ENCODE measurements at regions not wholly inside any gene's neighbourhood (a gene's known extent, or its start where the extent isn't known, plus 50 kb on each side); places are given as distances from the start of the nearest gene placed in this dataset.

GRCh38 chr15:62412686-62413085 is 247.6 kb upstream of the C2CD4B start:
- H3K27me3 ChIP-seq (replicated peaks in 1 of 7), result peaks cover 0 to 4% (median 0%) of the 10 kb centered on the region in 7 donors
- H3K4me1 ChIP-seq, result no peaks in the 10 kb centered on the region
- intact Hi-C loops (cut with DNase I; ENCODE audit: low total_unique reads), result no loop called here
- no peak for DNase-seq
- WGBS, 5 donors, result 55 to 69% (median 60%) methylated on average over 5 of the region's 5 CpGs
- H3K36me3 ChIP-seq, result no peaks in the 10 kb centered on the region
- no peak overlapping the region for H3K4me3 ChIP-seq
- no peaks in the 10 kb centered on the region for H3K9me3 ChIP-seq
- TF ChIP-seq, protein P1, sequence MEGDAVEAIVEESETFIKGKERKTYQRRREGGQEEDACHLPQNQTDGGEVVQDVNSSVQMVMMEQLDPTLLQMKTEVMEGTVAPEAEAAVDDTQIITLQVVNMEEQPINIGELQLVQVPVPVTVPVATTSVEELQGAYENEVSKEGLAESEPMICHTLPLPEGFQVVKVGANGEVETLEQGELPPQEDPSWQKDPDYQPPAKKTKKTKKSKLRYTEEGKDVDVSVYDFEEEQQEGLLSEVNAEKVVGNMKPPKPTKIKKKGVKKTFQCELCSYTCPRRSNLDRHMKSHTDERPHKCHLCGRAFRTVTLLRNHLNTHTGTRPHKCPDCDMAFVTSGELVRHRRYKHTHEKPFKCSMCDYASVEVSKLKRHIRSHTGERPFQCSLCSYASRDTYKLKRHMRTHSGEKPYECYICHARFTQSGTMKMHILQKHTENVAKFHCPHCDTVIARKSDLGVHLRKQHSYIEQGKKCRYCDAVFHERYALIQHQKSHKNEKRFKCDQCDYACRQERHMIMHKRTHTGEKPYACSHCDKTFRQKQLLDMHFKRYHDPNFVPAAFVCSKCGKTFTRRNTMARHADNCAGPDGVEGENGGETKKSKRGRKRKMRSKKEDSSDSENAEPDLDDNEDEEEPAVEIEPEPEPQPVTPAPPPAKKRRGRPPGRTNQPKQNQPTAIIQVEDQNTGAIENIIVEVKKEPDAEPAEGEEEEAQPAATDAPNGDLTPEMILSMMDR (IDR thresholded peaks at IDR 0.05 in 8 of 11, conservative IDR thresholded peaks at IDR 0.05 in 3 of 11), result no peak
- TF ChIP-seq POLR2A (IDR thresholded peaks at IDR 0.05), result no peak
- TF ChIP-seq POLR2AphosphoS5 (IDR thresholded peaks at IDR 0.05), result no peak
- no peak overlapping the region for H3K27ac ChIP-seq

DNA sequence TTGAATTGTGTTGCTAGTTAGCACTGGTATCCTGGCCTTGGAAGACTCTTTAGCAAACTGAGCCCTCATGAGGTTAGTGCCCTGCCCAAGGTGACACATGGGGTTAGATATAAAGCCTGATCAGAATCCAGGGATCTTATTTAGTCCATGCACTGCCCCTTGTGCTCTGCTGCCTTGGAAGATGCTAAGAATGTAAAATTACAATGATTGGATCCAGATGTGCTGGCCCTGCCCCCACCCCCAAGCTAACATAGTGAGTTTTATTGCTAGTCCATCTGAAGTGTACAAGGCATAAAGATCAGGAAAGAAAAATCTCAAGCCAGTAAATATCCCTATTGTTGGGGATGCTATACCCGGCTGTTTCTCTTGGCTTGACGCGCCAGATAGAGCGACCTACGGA is 248.1 kb upstream of the C2CD4B start:
- Histone ChIP-seq H3K36me3 (no peaks in the 10 kb centered on the region), H3K4me1 (no peaks in the 10 kb centered on the region), H3K4me3 (no peak overlapping the region), H3K27ac (no peak overlapping the region), H3K27me3 (replicated peaks in 1 of 7) (peaks cover 0 to 4% (median 0%) of the 10 kb centered on the region in 7 donors), H3K9me3 (no peaks in the 10 kb centered on the region)
- DNase-seq, result no peak
- intact Hi-C loops (cut with DNase I; ENCODE audit: low total_unique reads), result no loop called here
- TF ChIP-seq POLR2AphosphoS5 (IDR thresholded peaks at IDR 0.05), result no peak
- WGBS, 5 donors, result 73 to 90% (median 83%) methylated on average over 5 of the region's 5 CpGs

- DNase-seq, result no peak
- Histone ChIP-seq H3K27me3 (replicated peaks in 1 of 7) (peaks cover 0 to 4% (median 0%) of the 10 kb centered on the region in 7 donors), H3K27ac (no peak overlapping the region), H3K4me3 (no peak overlapping the region), H3K36me3 (no peaks in the 10 kb centered on the region), H3K9me3 (no peaks in the 10 kb centered on the region), H3K4me1 (no peaks in the 10 kb centered on the region)
- TF ChIP-seq, protein P1 (IDR thresholded peaks at IDR 0.05 in 8 of 11, conservative IDR thresholded peaks at IDR 0.05 in 3 of 11), result no peak
- TF ChIP-seq POLR2A (IDR thresholded peaks at IDR 0.05), result no peak
- intact Hi-C loops (cut with DNase I; ENCODE audit: low total_unique reads), result no loop called here
These were observed 248.7 kb upstream of the C2CD4B start for GRCh38 chr15:62413786-62414185.

GRCh38 chr15:62415498-62415897 is 250.4 kb upstream of the C2CD4B start:
- TF ChIP-seq POLR2A (IDR thresholded peaks at IDR 0.05) (no peak), POLR2AphosphoS5 (IDR thresholded peaks at IDR 0.05) (no peak)
- TF ChIP-seq, protein P1 (IDR thresholded peaks at IDR 0.05 in 8 of 11, conservative IDR thresholded peaks at IDR 0.05 in 3 of 11), result no peak
- Histone ChIP-seq H3K4me3 (no peak overlapping the region), H3K27ac (no peak overlapping the region), H3K27me3 (replicated peaks in 1 of 7) (peaks cover 0 to 4% (median 0%) of the 10 kb centered on the region in 7 donors), H3K9me3 (no peaks in the 10 kb centered on the region), H3K36me3 (no peaks in the 10 kb centered on the region), H3K4me1 (no peaks in the 10 kb centered on the region)
- intact Hi-C loops (cut with DNase I; ENCODE audit: low total_unique reads), result no loop called here
- DNase-seq, result no peak
- WGBS, 5 donors, result 86 to 95% (median 87%) methylated on average over 4 to 7 of the region's 7 CpGs

- Histone ChIP-seq H3K4me3 (no peak overlapping the region), H3K36me3 (no peaks in the 10 kb centered on the region), H3K9me3 (no peaks in the 10 kb centered on the region), H3K4me1 (no peaks in the 10 kb centered on the region), H3K27me3 (replicated peaks in 1 of 7) (peaks cover 0 to 4% (median 0%) of the 10 kb centered on the region in 7 donors), H3K27ac (no peak overlapping the region)
- 82 to 90% (median 87%) methylated on average over 3 of the region's 3 CpGs for WGBS, 5 donors
- no peak for TF ChIP-seq POLR2A (IDR thresholded peaks at IDR 0.05)
- TF ChIP-seq, protein P1 (IDR thresholded peaks at IDR 0.05 in 8 of 11, conservative IDR thresholded peaks at IDR 0.05 in 3 of 11), result no peak
- no peak for TF ChIP-seq POLR2AphosphoS5 (IDR thresholded peaks at IDR 0.05)
- intact Hi-C loops (cut with DNase I; ENCODE audit: low total_unique reads), result no loop called here
- DNase-seq, result no peak
These were observed 251.4 kb upstream of the C2CD4B start for GRCh38 chr15:62416526-62416925.
